Transverse colon (tissue), 4 donors: ENCODE measurements at regions not wholly inside any gene's neighbourhood (a gene's known extent, or its start where the extent isn't known, plus 50 kb on each side); places are given as distances from the start of the nearest gene placed in this dataset.

Experiments used
- DNase-seq: peaks from one replicate; pipeline ENCODE4 v3.0.0-alpha.2; 2019
- H3K27ac ChIP-seq, 4 donors: fragments of 200-600 bp; sonication (generic); 2 replicates each; pipeline ENCODE4 v1.5.1; 2016 to 2018; ENCODE audit warnings: inconsistent platforms in 4 of 4
- H3K27me3 ChIP-seq: fragments of 200-600 bp; sonication (generic); 2 replicates; pipeline ENCODE4 v1.5.1; 2017; ENCODE audit warnings: inconsistent platforms
- H3K36me3 ChIP-seq, 4 donors: fragments of 200-600 bp; sonication (generic); 2 replicates each; pipeline ENCODE4 v1.5.1; 2017 to 2019; ENCODE audit warnings: inconsistent platforms in 4 of 4
- H3K4me1 ChIP-seq, 4 donors: fragments of 200-600 bp; sonication (generic); 2 replicates each; pipeline ENCODE4 v1.5.1; 2017 to 2020; ENCODE audit warnings: inconsistent platforms in 4 of 4
- H3K4me3 ChIP-seq, 4 donors: fragments of 200-600 bp; sonication (generic); 1 replicate in 1 of 4; 2 replicates in 3 of 4; pipeline versions ENCODE4 v1.5.1 to v1.6.1; 2017 to 2019; ENCODE audit warnings: inconsistent platforms in 4 of 4
- H3K9me3 ChIP-seq, 2 donors: fragments of 200-600 bp; sonication (generic); 2 replicates each; pipeline ENCODE4 v1.5.1; 2017 to 2019; ENCODE audit warnings: inconsistent platforms in 2 of 2
- CTCF ChIP-seq, 5 experiments: fragments of 200-600 bp in 3 of 5; fragments of 450-650 bp in 2 of 5; sonication (generic) in 3 of 5; IDR thresholded peaks; 1 replicate in 2 of 5; 2 replicates in 3 of 5; pipeline ENCODE4 v1.5.1; 2016 to 2017; ENCODE audit warnings: antibody characterized with exemption in 5 of 5, inconsistent platforms in 3 of 5, mild to moderate bottlenecking in 2 of 5, moderate library complexity in 1 of 5
- EP300 ChIP-seq: sonication (generic); formaldehyde crosslinking; IDR thresholded peaks from one replicate; pipeline ENCODE4 v1.6.1; 2017; ENCODE audit warnings: antibody characterized with exemption, low read depth
- POLR2A ChIP-seq: fragments of 450-650 bp; IDR thresholded peaks from one replicate; pipeline ENCODE4 v1.6.1; 2016; ENCODE audit warnings: antibody characterized with exemption, mild to moderate bottlenecking, moderate library complexity
- POLR2AphosphoS5 ChIP-seq, 3 donors: sonication (generic); formaldehyde crosslinking; IDR thresholded peaks; one replicate each; pipeline ENCODE4 v1.6.1; 2016; ENCODE audit warnings: antibody characterized with exemption in 3 of 3
- WGBS, 2 donors: methylation state at CpG; one replicate each; pipeline ENCODE4 v1.1.5; 2018; ENCODE audit warnings: low coverage in 1 of 2; 5-methylcytosine and 5-hydroxymethylcytosine counted together
- in situ Hi-C, 4 donors: fragments of 200-750 bp; cut with MboI; loops; one replicate each; pipeline versions ENCODE4 v1.15.0 to v1.15.1; 2017; ENCODE audit warnings: low sequenced_read_pairs in 3 of 4, low pct_ligation_motif_present in 1 of 4, low pct_unique_long_range_greater_than_20kb in 1 of 4
- intact Hi-C: fragments of 100-400 bp; cut with DNase I; formaldehyde crosslinking; loops from one replicate; pipeline ENCODE4 v1.15.1; 2023; ENCODE audit warnings: low total_unique reads

- Histone ChIP-seq H3K27me3 (no peaks in the 10 kb centered on the region), H3K4me3 (no peak overlapping the region), H3K9me3 (peaks cover 0 to 3% of the 10 kb centered on the region in 2 donors), H3K4me1 (no peaks in the 10 kb centered on the region), H3K27ac (no peak overlapping the region), H3K36me3 (no peaks in the 10 kb centered on the region)
- 94% methylated on average over 3 of the region's 3 CpGs; no CpG with 5 or more reads in 1 of the 2 donors for WGBS, 2 donors
- no peak for DNase-seq
- TF ChIP-seq EP300 (no peak), POLR2AphosphoS5 (IDR thresholded peaks at IDR 0.05) (no peak), CTCF (IDR thresholded peaks at IDR 0.05) (no peak), POLR2A (no peak)
- intact Hi-C loops = no loop called here
- in situ Hi-C loops = no loop called here
These were observed 175.8 kb upstream of the VGLL2 start for GRCh38 chr6:117089604-117090003.

DNA sequence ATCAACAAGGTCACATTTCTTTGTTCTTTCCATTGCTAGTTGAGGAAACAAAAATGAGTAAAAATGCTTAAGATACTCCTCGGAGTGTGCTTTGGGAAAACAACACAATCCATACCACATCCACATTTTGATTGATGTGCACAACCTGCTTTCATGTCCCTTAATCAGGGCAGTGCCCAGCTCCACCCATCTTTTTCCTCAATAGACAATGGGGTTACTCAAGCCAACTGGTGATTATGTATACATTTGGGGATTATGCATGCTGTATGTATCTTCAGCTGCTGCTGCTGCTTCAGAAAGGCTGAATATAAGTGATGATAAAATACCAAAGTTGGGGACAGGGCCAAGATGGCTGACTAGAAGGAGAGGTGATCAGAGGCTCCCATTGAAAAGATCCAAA, 155.2 kb upstream of the VGLL2 start:
- Histone ChIP-seq H3K27ac (no peak overlapping the region), H3K36me3 (no peaks in the 10 kb centered on the region), H3K27me3 (no peaks in the 10 kb centered on the region), H3K4me1 (no peaks in the 10 kb centered on the region), H3K4me3 (no peak overlapping the region), H3K9me3 (no peaks in the 10 kb centered on the region)
- WGBS, 2 donors = 47 to 64% methylated on average over 1 of the region's 1 CpG
- in situ Hi-C loops (no loop called here), intact Hi-C loops (no loop called here)
- no peak for DNase-seq
- TF ChIP-seq POLR2AphosphoS5 (IDR thresholded peaks at IDR 0.05) (no peak), POLR2A (no peak), EP300 (no peak), CTCF (IDR thresholded peaks at IDR 0.05) (no peak)

- DNase-seq = no peak
- no peaks in the 10 kb centered on the region for H3K27me3 ChIP-seq
- in situ Hi-C loops = no loop called here
- WGBS, 2 donors = 87% methylated on average over 5 of the region's 5 CpGs; no CpG with 5 or more reads in 1 of the 2 donors
- H3K4me1 ChIP-seq = no peaks in the 10 kb centered on the region
- no peak overlapping the region for H3K27ac ChIP-seq
- H3K36me3 ChIP-seq = no peaks in the 10 kb centered on the region
- intact Hi-C loops = no loop called here
- no peaks in the 10 kb centered on the region for H3K9me3 ChIP-seq
- no peak for TF ChIP-seq CTCF (IDR thresholded peaks at IDR 0.05)
- no peak for TF ChIP-seq POLR2AphosphoS5 (IDR thresholded peaks at IDR 0.05)
- TF ChIP-seq EP300 = no peak
- TF ChIP-seq POLR2A = no peak
- H3K4me3 ChIP-seq = no peak overlapping the region
These were observed 154.6 kb upstream of the VGLL2 start for GRCh38 chr6:117110737-117111136.

DNA sequence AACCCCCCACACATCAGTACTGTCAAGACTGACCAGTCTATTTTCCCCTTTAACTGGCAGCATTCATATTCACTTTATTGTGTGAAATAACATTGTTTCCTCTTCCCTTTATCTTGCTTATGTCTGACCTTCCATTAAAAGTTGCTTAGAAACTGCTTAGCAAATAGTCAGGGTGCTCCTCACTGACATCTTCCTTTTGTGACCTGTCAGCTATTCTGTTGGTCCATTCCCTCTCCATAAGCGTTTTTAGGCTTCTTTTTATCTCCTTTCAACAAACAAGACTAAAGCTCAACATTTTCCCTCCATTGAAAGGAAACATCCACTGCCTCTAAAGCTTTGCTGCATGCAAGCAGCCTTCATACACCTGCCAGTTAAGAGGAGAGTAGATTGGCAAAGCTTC, 147.7 kb upstream of the VGLL2 start:
- Histone ChIP-seq H3K4me3 (no peak overlapping the region), H3K4me1 (no peaks in the 10 kb centered on the region), H3K36me3 (no peaks in the 10 kb centered on the region), H3K9me3 (no peaks in the 10 kb centered on the region), H3K27me3 (no peaks in the 10 kb centered on the region), H3K27ac (no peak overlapping the region)
- intact Hi-C loops = no loop called here
- no peak for DNase-seq
- TF ChIP-seq POLR2A (no peak), EP300 (no peak), POLR2AphosphoS5 (IDR thresholded peaks at IDR 0.05) (no peak), CTCF (IDR thresholded peaks at IDR 0.05) (no peak)
- 27 to 38% methylated on average over 1 of the region's 1 CpG for WGBS, 2 donors
- in situ Hi-C loops = no loop called here
